ENCODE measurements at regions not wholly inside any gene's neighbourhood (a gene's known extent, or its start where the extent isn't known, plus 50 kb on each side); places are given as distances from the start of the nearest gene placed in this dataset.

GRCh38 chr9:99393993-99394392, 171.9 kb downstream of the SEC61B start:
- TF ChIP-seq POLR2A (IDR thresholded peaks at IDR 0.05) (no peak), CTCF (IDR thresholded peaks at IDR 0.05) (no peak)

All from thyroid gland (tissue), 4 donors.